H1 (cell line): ENCODE measurements at regions not wholly inside any gene's neighbourhood (a gene's known extent, or its start where the extent isn't known, plus 50 kb on each side); places are given as distances from the start of the nearest gene placed in this dataset.
"Not testable (repeated sequence)": the region's sequence is repeated elsewhere in the genome, so short reads cannot be mapped to it uniquely, and the experiment has no call there.

Source experiments
- CTCF ChIA-PET: fragments of 300-600 bp; sonication (Branson Sonifier 250); formaldehyde crosslinking; loops from one replicate; lab custom pipeline; 2021; ENCODE audit not compliant: partially characterized antibody; lab: Charles Lee
- POLR2A ChIA-PET: fragments of 300-600 bp; sonication (Branson Sonifier 250); formaldehyde crosslinking; loops from one replicate; lab custom pipeline; 2021; ENCODE audit warnings: inconsistent platforms; ENCODE audit not compliant: partially characterized antibody; lab: Charles Lee
- DNase-seq, 2 experiments: peaks; one replicate each; pipeline versions ENCODE4 v3.0.0 to v3.0.0-alpha.2; 2010 to 2022; ENCODE audit warnings: low spot score in 2 of 2, low read depth in 1 of 2, mixed read lengths in 1 of 2
- FAIRE-seq: peaks from 2 replicates; lab custom pipeline; 2011; peaks lifted over from hg19 to GRCh38; lab: Jason Lieb, UNC
- H2AFZ ChIP-seq: 2 replicates; pipeline ENCODE4 v1.8.1; 2012; ENCODE audit warnings: low read length, inconsistent platforms
- H2AK5ac ChIP-seq: 2 replicates; pipeline ENCODE4 v1.6.1; 2013; ENCODE audit warnings: low read depth, low read length
- H2BK120ac ChIP-seq: replicated peaks from 2 replicates; pipeline ENCODE3; 2013; ENCODE audit warnings: low read depth, low read length, inconsistent platforms
- H2BK12ac ChIP-seq: 2 replicates; pipeline ENCODE4 v1.6.1; 2013; ENCODE audit warnings: low read depth, low read length
- H2BK15ac ChIP-seq: 2 replicates; pipeline ENCODE4 v1.6.1; 2013; ENCODE audit warnings: low read length
- H2BK20ac ChIP-seq: 2 replicates; pipeline ENCODE4 v1.6.1; 2013; ENCODE audit warnings: low read length
- H2BK5ac ChIP-seq: 2 replicates; pipeline ENCODE4 v1.6.1; 2013; ENCODE audit warnings: low read depth, low read length
- H3K14ac ChIP-seq: 2 replicates; pipeline ENCODE4 v1.6.1; 2013; ENCODE audit warnings: inconsistent platforms; ENCODE audit not compliant: insufficient read length
- H3K18ac ChIP-seq: 2 replicates; pipeline ENCODE4 v1.6.1; 2013; ENCODE audit warnings: low read length; ENCODE audit errors: extremely low read depth
- H3K23ac ChIP-seq: 2 replicates; pipeline ENCODE4 v1.6.1; 2013; ENCODE audit warnings: inconsistent platforms; ENCODE audit not compliant: insufficient read length
- H3K23me2 ChIP-seq: 2 replicates; pipeline ENCODE4 v1.6.1; 2013; ENCODE audit warnings: low read depth, low read length
- H3K27ac ChIP-seq: 2 replicates; pipeline ENCODE4 v1.6.1; 2011; ENCODE audit warnings: low read depth, low read length, inconsistent platforms
- H3K27me3 ChIP-seq, 4 experiments: replicated peaks in 1 of 4; 1 replicate in 1 of 4; 2 replicates in 3 of 4; pipeline versions ENCODE4 v1.6.1 to v1.8.1; 2011 to 2013; ENCODE audit warnings: low read length in 3 of 4, mild to moderate bottlenecking in 3 of 4, inconsistent platforms in 2 of 4, mixed read lengths in 2 of 4, moderate library complexity in 1 of 4; ENCODE audit not compliant: control insufficient read depth in 3 of 4, insufficient read depth in 3 of 4; ENCODE audit errors: extremely low read depth in 1 of 4
- H3K36me3 ChIP-seq, 4 experiments: 2 replicates each; pipeline versions ENCODE4 v1.6.1 to v1.8.1; 2011 to 2013; ENCODE audit warnings: mild to moderate bottlenecking in 4 of 4, low read length in 3 of 4, moderate library complexity in 2 of 4, control low read depth in 1 of 4, inconsistent platforms in 1 of 4; ENCODE audit not compliant: insufficient read depth in 4 of 4, control insufficient read depth in 2 of 4
- H3K4ac ChIP-seq: replicated peaks from 2 replicates; pipeline ENCODE3; 2013; ENCODE audit warnings: low read length, low read depth, mixed read lengths, inconsistent platforms; ENCODE audit not compliant: insufficient read length
- H3K4me1 ChIP-seq, 4 experiments: replicated peaks in 1 of 4; 1 replicate in 1 of 4; 2 replicates in 3 of 4; pipeline versions ENCODE4 v1.6.1 to v1.8.1; 2011 to 2013; ENCODE audit warnings: low read length in 3 of 4, inconsistent platforms in 2 of 4, mixed read lengths in 1 of 4; ENCODE audit not compliant: insufficient read depth in 4 of 4, control insufficient read depth in 3 of 4
- H3K4me2 ChIP-seq, 2 experiments: 2 replicates each; pipeline versions ENCODE4 v1.6.1 to v1.8.1; 2011 to 2013; ENCODE audit warnings: low read depth in 2 of 2, low read length in 2 of 2, control low read depth in 1 of 2, inconsistent platforms in 1 of 2, mild to moderate bottlenecking in 1 of 2; ENCODE audit not compliant: insufficient read depth in 1 of 2
- H3K4me3 ChIP-seq, 4 experiments: fragments of 200-600, 300-600 bp in 1 of 4; sonication (generic), shearing (Covaris generic), sonication (Bioruptor Twin) in 1 of 4; 2 replicates each; pipeline versions ENCODE4 v1.5.1 to v1.8.1; 2011 to 2016; ENCODE audit warnings: low read length in 4 of 4, low read depth in 3 of 4, control low read depth in 2 of 4, inconsistent platforms in 2 of 4, mild to moderate bottlenecking in 2 of 4, mixed read lengths in 1 of 4, moderate library complexity in 1 of 4; ENCODE audit not compliant: insufficient read depth in 2 of 4; ENCODE audit errors: extremely low read depth in 1 of 4
- H3K56ac ChIP-seq: replicated peaks from 2 replicates; pipeline ENCODE3; 2013; ENCODE audit warnings: low read depth, mild to moderate bottlenecking, mixed read lengths, low read length, inconsistent platforms; ENCODE audit not compliant: insufficient read length
- H3K79me1 ChIP-seq: 2 replicates; pipeline ENCODE4 v1.6.1; 2013; ENCODE audit warnings: low read depth, low read length, control low read depth
- H3K79me2 ChIP-seq, 2 experiments: 2 replicates each; pipeline versions ENCODE4 v1.6.1 to v1.8.1; 2012 to 2013; ENCODE audit warnings: low read length in 2 of 2, mild to moderate bottlenecking in 2 of 2, inconsistent platforms in 1 of 2; ENCODE audit not compliant: insufficient read depth in 2 of 2, control insufficient read depth in 1 of 2
- H3K9ac ChIP-seq, 4 experiments: replicated peaks in 1 of 4; 1 replicate in 1 of 4; 2 replicates in 3 of 4; pipeline versions ENCODE4 v1.6.1 to v1.8.1; 2011 to 2013; ENCODE audit warnings: low read depth in 3 of 4, low read length in 3 of 4, control low read depth in 2 of 4, mild to moderate bottlenecking in 2 of 4, moderate library complexity in 2 of 4, inconsistent platforms in 1 of 4; ENCODE audit errors: extremely low read depth in 1 of 4
- H3K9me3 ChIP-seq, 2 experiments: 2 replicates each; pipeline versions ENCODE4 v1.6.1 to v1.8.1; 2012 to 2013; ENCODE audit warnings: mild to moderate bottlenecking in 2 of 2, moderate library complexity in 2 of 2, control low read depth in 1 of 2, inconsistent platforms in 1 of 2, low read depth in 1 of 2, low read length in 1 of 2, mixed read lengths in 1 of 2; ENCODE audit not compliant: insufficient read depth in 2 of 2
- H4K20me1 ChIP-seq, 2 experiments: replicated peaks in 1 of 2; 2 replicates each; pipeline versions ENCODE3 to v1.8.1; 2011 to 2013; ENCODE audit warnings: inconsistent platforms in 2 of 2, low read length in 2 of 2, mild to moderate bottlenecking in 1 of 2; ENCODE audit not compliant: insufficient read depth in 2 of 2, control insufficient read depth in 1 of 2
- H4K5ac ChIP-seq: 2 replicates; pipeline ENCODE4 v1.6.1; 2013; ENCODE audit warnings: low read length, low read depth, mixed read lengths, inconsistent platforms; ENCODE audit not compliant: insufficient read length
- H4K8ac ChIP-seq: 2 replicates; pipeline ENCODE4 v1.8.0; 2013; ENCODE audit warnings: mild to moderate bottlenecking, moderate library complexity, low read length, inconsistent platforms; ENCODE audit not compliant: insufficient read depth; ENCODE audit errors: extremely low read depth
- H4K91ac ChIP-seq: replicated peaks from 2 replicates; pipeline ENCODE3; 2013; ENCODE audit warnings: low read length, mixed read lengths, inconsistent platforms; ENCODE audit not compliant: insufficient read length
- WGBS, 2 experiments: shearing (Covaris generic) in 1 of 2; methylation state at CpG; one replicate each; pipeline versions ENCODE4 v1.1.6 to v1.1.7; 2013 to 2015; ENCODE audit warnings: low lambda C conversion rate in 2 of 2, mixed read lengths in 2 of 2, inconsistent platforms in 1 of 2, low coverage in 1 of 2, missing lambda C conversion rate in 1 of 2; ENCODE audit not compliant: insufficient replicate concordance in 2 of 2, insufficient coverage in 1 of 2, insufficient read length in 1 of 2; ENCODE audit errors: extremely low coverage in 1 of 2, missing lambda C conversion rate in 1 of 2; 5-methylcytosine and 5-hydroxymethylcytosine counted together

- H4K20me1 ChIP-seq, H3K23ac ChIP-seq, H2BK15ac ChIP-seq, H2AK5ac ChIP-seq, H3K27me3 ChIP-seq, H3K18ac ChIP-seq, H3K9me3 ChIP-seq, H3K79me1 ChIP-seq, H4K5ac ChIP-seq, H3K23me2 ChIP-seq, DNase-seq, H3K4me2 ChIP-seq, H2BK5ac ChIP-seq, H3K36me3 ChIP-seq, H2BK12ac ChIP-seq, H2BK120ac ChIP-seq, H3K14ac ChIP-seq, H2AFZ ChIP-seq, FAIRE-seq, H4K91ac ChIP-seq, H3K4me3 ChIP-seq, H3K4me1 ChIP-seq, H3K4ac ChIP-seq, H3K9ac ChIP-seq, CTCF ChIA-PET, H3K79me2 ChIP-seq, H4K8ac ChIP-seq, H3K56ac ChIP-seq, H3K27ac ChIP-seq, POLR2A ChIA-PET, H2BK20ac ChIP-seq: not testable (repeated sequence)
- WGBS, 2 experiments = 90% methylated on average over 9 of the region's 15 CpGs; no CpG with 5 or more reads in 1 of the 2 experiments
These were observed 840.8 kb downstream of the SPATA31A1 start for GRCh38 chr9:40196165-40196714.

DNA sequence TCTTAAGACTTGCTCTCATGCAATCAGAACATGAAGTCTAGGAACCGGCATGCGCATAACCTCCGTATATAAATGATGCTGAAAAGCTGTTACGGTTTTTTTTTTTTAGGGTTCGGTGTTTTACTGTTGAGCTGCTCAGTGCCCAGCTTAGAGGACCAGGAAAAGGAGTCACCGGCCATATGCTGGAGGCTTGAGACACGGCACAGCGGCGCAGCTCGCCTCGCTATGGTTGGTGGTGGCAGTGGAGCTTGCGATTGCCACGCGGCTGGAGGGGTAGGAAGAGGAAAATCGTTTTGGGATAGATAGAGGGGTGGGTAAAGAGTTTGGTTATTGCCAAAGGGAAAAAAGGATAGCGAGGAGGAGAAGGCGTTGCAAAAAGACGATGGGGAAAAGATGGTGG is 841.3 kb downstream of the SPATA31A1 start:
- H2BK15ac ChIP-seq, H3K36me3 ChIP-seq, H4K20me1 ChIP-seq, H3K9me3 ChIP-seq, H2AK5ac ChIP-seq, H3K56ac ChIP-seq, H3K27ac ChIP-seq, H3K23me2 ChIP-seq, H4K5ac ChIP-seq, FAIRE-seq, H2BK5ac ChIP-seq, H3K4me3 ChIP-seq, H3K23ac ChIP-seq, H3K4me1 ChIP-seq, H3K9ac ChIP-seq, H3K14ac ChIP-seq, H2AFZ ChIP-seq, H3K27me3 ChIP-seq, H2BK120ac ChIP-seq, H3K4ac ChIP-seq, CTCF ChIA-PET, H3K18ac ChIP-seq, H3K79me2 ChIP-seq, H4K8ac ChIP-seq, H4K91ac ChIP-seq, H2BK12ac ChIP-seq, POLR2A ChIA-PET, H3K4me2 ChIP-seq, DNase-seq, H3K79me1 ChIP-seq, H2BK20ac ChIP-seq: not testable (repeated sequence)
- WGBS, 2 experiments = 93% methylated on average over 4 of the region's 18 CpGs; no CpG with 5 or more reads in 1 of the 2 experiments
